Panc1 (cell line): ENCODE measurements at regions not wholly inside any gene's neighbourhood (a gene's known extent, or its start where the extent isn't known, plus 50 kb on each side); places are given as distances from the start of the nearest gene placed in this dataset.

Experiments used
- CTCF ChIP-seq: fragments of 450-650 bp; IDR thresholded peaks from 2 replicates; pipeline ENCODE4 v1.5.1; 2017; ENCODE audit warnings: mild to moderate bottlenecking
- SIN3A ChIP-seq: IDR thresholded peaks from 2 replicates; pipeline ENCODE4 v1.6.1; 2012; ENCODE audit warnings: low read depth, mild to moderate bottlenecking, low read length, moderate library complexity, borderline replicate concordance; ENCODE audit not compliant: insufficient read depth
- TF ChIP-seq, protein P1 (sequence below), 2 experiments: IDR thresholded peaks; 2 replicates each; pipeline ENCODE4 v1.6.1; 2011 to 2012; ENCODE audit warnings: low read depth in 2 of 2, control low read depth in 1 of 2, low read length in 1 of 2, mild to moderate bottlenecking in 1 of 2, moderate library complexity in 1 of 2; ENCODE audit not compliant: insufficient read depth in 1 of 2

- TF ChIP-seq SIN3A (no peak), CTCF (no peak)
- TF ChIP-seq, protein P1, sequence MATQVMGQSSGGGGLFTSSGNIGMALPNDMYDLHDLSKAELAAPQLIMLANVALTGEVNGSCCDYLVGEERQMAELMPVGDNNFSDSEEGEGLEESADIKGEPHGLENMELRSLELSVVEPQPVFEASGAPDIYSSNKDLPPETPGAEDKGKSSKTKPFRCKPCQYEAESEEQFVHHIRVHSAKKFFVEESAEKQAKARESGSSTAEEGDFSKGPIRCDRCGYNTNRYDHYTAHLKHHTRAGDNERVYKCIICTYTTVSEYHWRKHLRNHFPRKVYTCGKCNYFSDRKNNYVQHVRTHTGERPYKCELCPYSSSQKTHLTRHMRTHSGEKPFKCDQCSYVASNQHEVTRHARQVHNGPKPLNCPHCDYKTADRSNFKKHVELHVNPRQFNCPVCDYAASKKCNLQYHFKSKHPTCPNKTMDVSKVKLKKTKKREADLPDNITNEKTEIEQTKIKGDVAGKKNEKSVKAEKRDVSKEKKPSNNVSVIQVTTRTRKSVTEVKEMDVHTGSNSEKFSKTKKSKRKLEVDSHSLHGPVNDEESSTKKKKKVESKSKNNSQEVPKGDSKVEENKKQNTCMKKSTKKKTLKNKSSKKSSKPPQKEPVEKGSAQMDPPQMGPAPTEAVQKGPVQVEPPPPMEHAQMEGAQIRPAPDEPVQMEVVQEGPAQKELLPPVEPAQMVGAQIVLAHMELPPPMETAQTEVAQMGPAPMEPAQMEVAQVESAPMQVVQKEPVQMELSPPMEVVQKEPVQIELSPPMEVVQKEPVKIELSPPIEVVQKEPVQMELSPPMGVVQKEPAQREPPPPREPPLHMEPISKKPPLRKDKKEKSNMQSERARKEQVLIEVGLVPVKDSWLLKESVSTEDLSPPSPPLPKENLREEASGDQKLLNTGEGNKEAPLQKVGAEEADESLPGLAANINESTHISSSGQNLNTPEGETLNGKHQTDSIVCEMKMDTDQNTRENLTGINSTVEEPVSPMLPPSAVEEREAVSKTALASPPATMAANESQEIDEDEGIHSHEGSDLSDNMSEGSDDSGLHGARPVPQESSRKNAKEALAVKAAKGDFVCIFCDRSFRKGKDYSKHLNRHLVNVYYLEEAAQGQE (IDR thresholded peaks at IDR 0.05; ENCODE audit: insufficient read depth in 1 of 2, low read depth in 2 of 2, low read length in 1 of 2): no peak
Measured at GRCh38 chr15:79513940-79514339, 81.8 kb downstream of the MINAR1 start.
